OCI-LY7 (cell line): ENCODE measurements at regions not wholly inside any gene's neighbourhood (a gene's known extent, or its start where the extent isn't known, plus 50 kb on each side); places are given as distances from the start of the nearest gene placed in this dataset.

Source experiments
- EZH2phosphoT487 ChIP-seq: fragments of 200-600 bp; sonication (generic); IDR thresholded peaks from 2 replicates; pipeline ENCODE4 v1.6.1; 2018; ENCODE audit warnings: low read depth, borderline replicate concordance, mild to moderate bottlenecking, mixed run types, antibody characterized with exemption, low read length, moderate library complexity, mixed read lengths
- TF ChIP-seq, protein P1 (sequence below): fragments of 200-600 bp; sonication (generic); conservative IDR thresholded peaks from 2 replicates; pipeline ENCODE4 v1.5.1; 2014; ENCODE audit warnings: mild to moderate bottlenecking, antibody characterized with exemption, low read length, moderate library complexity, mixed read lengths

GRCh38 chr7:65820287-65820950 is 52.5 kb upstream of the VKORC1L1 start:
- TF ChIP-seq, protein P1, sequence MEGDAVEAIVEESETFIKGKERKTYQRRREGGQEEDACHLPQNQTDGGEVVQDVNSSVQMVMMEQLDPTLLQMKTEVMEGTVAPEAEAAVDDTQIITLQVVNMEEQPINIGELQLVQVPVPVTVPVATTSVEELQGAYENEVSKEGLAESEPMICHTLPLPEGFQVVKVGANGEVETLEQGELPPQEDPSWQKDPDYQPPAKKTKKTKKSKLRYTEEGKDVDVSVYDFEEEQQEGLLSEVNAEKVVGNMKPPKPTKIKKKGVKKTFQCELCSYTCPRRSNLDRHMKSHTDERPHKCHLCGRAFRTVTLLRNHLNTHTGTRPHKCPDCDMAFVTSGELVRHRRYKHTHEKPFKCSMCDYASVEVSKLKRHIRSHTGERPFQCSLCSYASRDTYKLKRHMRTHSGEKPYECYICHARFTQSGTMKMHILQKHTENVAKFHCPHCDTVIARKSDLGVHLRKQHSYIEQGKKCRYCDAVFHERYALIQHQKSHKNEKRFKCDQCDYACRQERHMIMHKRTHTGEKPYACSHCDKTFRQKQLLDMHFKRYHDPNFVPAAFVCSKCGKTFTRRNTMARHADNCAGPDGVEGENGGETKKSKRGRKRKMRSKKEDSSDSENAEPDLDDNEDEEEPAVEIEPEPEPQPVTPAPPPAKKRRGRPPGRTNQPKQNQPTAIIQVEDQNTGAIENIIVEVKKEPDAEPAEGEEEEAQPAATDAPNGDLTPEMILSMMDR, result no peak
- TF ChIP-seq EZH2phosphoT487, result no peak
